ENCODE measurements at regions not wholly inside any gene's neighbourhood (a gene's known extent, or its start where the extent isn't known, plus 50 kb on each side); places are given as distances from the start of the nearest gene placed in this dataset.

DNA sequence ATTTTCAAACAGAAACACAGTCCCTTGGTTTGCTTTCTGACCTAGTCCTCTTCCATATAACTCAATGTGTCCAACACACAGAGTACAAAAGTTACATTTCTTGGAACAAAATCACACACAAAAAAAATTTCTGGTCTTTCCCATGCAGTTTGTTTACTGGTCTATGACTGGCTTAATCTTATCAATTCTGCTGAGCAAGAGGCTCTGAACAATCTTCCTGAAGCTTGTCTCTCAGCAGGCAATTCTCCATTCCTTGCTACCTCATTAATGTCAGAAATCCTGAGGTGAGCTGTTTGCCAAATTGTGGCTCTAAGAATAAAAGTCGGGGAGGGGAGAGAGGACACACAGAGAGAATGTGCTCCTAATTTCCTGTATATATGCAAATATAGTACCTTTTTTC is 423.6 kb downstream of the HLX start:
- Histone ChIP-seq H3K27ac (peak overlapping the region; percentile 8 to 55), H3K36me3 (ENCODE audit: low read depth, missing control alignments) (no peaks in the 10 kb centered on the region), H3K4me3 (no peak overlapping the region), H3K27me3 (no peaks in the 10 kb centered on the region), H3K4me1 (peaks cover 12% of the 10 kb centered on the region), H3K9me3 (no peaks in the 10 kb centered on the region)
- intact Hi-C loops (cut with DNase I; ENCODE audit: low total_unique reads): no loop called here
- TF ChIP-seq, protein P1, sequence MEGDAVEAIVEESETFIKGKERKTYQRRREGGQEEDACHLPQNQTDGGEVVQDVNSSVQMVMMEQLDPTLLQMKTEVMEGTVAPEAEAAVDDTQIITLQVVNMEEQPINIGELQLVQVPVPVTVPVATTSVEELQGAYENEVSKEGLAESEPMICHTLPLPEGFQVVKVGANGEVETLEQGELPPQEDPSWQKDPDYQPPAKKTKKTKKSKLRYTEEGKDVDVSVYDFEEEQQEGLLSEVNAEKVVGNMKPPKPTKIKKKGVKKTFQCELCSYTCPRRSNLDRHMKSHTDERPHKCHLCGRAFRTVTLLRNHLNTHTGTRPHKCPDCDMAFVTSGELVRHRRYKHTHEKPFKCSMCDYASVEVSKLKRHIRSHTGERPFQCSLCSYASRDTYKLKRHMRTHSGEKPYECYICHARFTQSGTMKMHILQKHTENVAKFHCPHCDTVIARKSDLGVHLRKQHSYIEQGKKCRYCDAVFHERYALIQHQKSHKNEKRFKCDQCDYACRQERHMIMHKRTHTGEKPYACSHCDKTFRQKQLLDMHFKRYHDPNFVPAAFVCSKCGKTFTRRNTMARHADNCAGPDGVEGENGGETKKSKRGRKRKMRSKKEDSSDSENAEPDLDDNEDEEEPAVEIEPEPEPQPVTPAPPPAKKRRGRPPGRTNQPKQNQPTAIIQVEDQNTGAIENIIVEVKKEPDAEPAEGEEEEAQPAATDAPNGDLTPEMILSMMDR (IDR thresholded peaks at IDR 0.05): no peak
- no peak for TF ChIP-seq POLR2A (IDR thresholded peaks at IDR 0.05)
- WGBS, 2 donors: 25 to 33% methylated on average over 1 of the region's 1 CpG
- DNase-seq: no peak

DNA sequence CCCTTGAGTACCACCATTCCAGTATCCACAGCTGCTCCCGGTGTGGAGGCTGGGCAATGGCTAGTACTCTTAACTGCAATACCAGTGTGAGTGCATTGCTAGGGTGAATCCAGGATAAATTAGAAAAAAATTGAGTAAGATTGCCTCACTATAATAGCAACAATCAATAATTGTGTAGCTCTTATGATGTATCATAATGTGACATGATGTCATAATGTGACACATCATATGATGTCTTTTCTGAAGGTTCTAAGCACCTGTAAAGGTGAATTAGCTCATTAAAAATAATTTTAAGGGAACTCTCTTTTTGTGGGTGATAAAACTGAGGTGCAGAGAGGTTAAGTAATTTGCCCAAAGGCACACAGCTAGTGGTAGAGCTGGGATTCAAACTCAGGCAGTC is 424.4 kb downstream of the HLX start:
- H3K27ac ChIP-seq: peak overlapping the region in 1 of 2 donors; percentile 8
- no peaks in the 10 kb centered on the region for H3K36me3 ChIP-seq (ENCODE audit: low read depth, missing control alignments)
- intact Hi-C loops (cut with DNase I; ENCODE audit: low total_unique reads): no loop called here
- H3K4me1 ChIP-seq: peaks cover 12% of the 10 kb centered on the region
- no peaks in the 10 kb centered on the region for H3K27me3 ChIP-seq
- no peak for DNase-seq
- whole genome bisulfite sequencing, 2 donors: 75% methylated on average over 1 of the region's 1 CpG
- H3K4me3 ChIP-seq: no peak overlapping the region
- TF ChIP-seq, protein P1 (IDR thresholded peaks at IDR 0.05): no peak
- no peak for TF ChIP-seq POLR2A (IDR thresholded peaks at IDR 0.05)
- no peaks in the 10 kb centered on the region for H3K9me3 ChIP-seq

DNA sequence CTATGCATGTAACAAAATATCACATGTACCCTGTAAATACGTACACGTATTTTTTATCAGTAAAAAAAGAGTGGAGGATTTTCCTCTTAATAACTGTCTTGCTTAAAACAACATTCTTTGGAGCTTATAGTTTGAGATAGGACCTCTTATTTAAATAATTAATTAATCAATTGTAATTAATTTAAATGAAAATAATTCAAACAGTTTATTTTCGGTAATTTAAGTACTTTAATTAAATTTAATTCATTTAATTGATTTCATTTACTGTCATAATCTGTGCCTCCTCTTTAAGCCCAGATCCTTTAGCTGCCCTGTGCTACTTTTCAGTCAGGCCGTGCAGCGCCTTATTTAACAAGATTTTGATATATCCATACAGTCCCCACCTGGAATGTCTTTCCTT is 427.0 kb downstream of the HLX start:
- intact Hi-C loops (cut with DNase I; ENCODE audit: low total_unique reads): no loop called here
- Histone ChIP-seq H3K36me3 (ENCODE audit: low read depth, missing control alignments) (no peaks in the 10 kb centered on the region), H3K27ac (no peak overlapping the region), H3K9me3 (no peaks in the 10 kb centered on the region), H3K27me3 (no peaks in the 10 kb centered on the region), H3K4me1 (peaks cover 12% of the 10 kb centered on the region), H3K4me3 (no peak overlapping the region)
- TF ChIP-seq POLR2A (IDR thresholded peaks at IDR 0.05): no peak
- TF ChIP-seq, protein P1 (IDR thresholded peaks at IDR 0.05): no peak
- no peak for DNase-seq
- WGBS, 2 donors: 90 to 94% methylated on average over 5 of the region's 5 CpGs

DNA sequence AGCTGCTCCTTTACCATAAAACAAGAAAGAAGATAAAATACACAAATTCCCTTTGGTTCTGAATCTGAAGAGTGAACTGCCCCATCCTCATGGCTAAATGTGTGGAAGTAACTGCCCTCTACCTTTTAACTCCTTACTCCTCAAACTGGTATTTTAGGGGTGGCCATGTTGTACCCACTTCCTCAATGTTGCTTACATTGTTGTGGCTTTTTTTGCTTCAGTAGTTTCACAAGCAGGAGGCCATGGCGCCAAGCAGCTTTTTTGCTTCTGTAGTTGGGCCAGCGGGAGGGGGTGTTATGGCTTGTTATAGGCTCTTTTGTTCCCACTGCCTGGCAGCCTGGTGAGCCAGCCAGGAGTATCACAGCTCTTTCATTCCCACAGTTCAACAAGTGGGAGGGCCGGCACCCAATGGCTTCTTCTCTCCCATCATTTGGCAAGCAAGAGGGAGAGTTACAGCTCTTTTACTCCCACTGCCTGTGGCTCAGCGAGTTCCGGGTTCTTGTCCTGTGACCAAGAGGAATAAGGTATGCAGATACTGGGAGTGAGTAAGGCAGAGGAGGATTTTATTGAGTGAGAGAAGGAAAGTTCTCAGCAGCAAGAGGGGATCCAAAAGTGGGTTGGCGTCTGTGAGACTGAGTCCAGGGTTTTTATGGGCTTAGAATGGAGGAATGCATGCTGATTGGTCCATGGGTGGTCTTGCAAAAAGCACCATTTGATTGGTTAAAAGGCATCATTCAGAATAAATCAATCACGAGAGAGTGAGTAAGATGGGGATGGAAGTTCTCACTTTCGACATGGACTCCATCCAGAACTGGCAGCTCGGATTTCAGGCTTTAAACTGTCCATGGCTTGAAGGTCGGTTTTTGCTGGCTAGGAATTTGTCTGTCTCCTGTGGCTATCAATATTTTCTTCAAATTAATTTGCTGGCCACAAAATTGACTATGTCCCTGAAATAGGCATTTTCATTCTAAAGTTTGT is 429.6 kb downstream of the HLX start:
- intact Hi-C loops (cut with DNase I; ENCODE audit: low total_unique reads): no loop called here
- no peak for TF ChIP-seq POLR2A (IDR thresholded peaks at IDR 0.05)
- TF ChIP-seq, protein P1 (IDR thresholded peaks at IDR 0.05): no peak
- H3K4me3 ChIP-seq: no peak overlapping the region
- DNase-seq: no peak
- no peaks in the 10 kb centered on the region for H3K27me3 ChIP-seq
- no peak overlapping the region for H3K27ac ChIP-seq
- H3K9me3 ChIP-seq: no peaks in the 10 kb centered on the region
- 85 to 91% methylated on average over 9 to 10 of the region's 10 CpGs for WGBS, 2 donors
- H3K36me3 ChIP-seq (ENCODE audit: low read depth, missing control alignments): no peaks in the 10 kb centered on the region
- H3K4me1 ChIP-seq: no peaks in the 10 kb centered on the region

Data from testis (tissue), 2 donors.